DMS153 (cell line): ENCODE measurements at regions not wholly inside any gene's neighbourhood (a gene's known extent, or its start where the extent isn't known, plus 50 kb on each side); places are given as distances from the start of the nearest gene placed in this dataset.
"Not testable (repeated sequence)": the region's sequence is repeated elsewhere in the genome, so short reads cannot be mapped to it uniquely, and the experiment has no call there.

Experiments
- DNase-seq: peaks from one replicate; lab custom pipeline; 2025; lab: John Stamatoyannopoulos, UW

DNA sequence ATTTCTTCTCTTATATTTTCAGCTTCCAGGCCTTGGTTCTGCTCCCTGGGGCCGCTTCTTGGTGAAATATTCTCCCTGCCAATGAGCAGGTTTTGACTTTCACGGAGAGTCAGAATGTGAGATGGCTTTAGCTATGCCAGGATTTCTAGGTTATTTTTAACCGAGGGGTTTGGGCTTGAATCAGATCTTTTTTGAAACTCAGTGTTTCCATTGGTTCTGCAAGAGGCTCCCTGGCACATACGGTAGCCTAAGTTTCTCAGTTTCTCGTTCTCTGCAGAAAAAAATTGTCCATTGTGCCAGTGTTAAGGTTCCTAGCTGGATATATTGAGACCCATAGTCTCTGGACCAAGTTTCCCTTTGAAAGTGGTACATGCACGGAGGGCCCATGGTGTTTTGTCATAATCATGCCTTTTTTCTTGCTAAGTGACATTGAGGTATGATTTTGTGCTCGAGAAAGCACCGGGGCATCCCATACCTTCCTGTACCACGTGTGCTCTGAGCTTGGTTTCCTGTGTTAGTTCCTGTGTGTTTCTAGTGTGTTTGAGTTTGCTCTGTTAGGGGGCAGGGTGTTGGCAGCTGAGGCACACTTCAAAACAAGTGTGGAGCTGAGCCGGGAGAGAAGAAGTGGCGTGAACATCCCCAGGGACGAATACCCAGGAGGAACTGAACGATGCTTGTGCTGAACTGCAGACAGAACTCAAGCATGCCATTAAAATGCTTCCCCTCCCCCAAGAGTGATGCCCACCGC, 127.2 kb downstream of the HS3ST3B1 start:
- peak; percentile 6 for DNase-seq

DNA sequence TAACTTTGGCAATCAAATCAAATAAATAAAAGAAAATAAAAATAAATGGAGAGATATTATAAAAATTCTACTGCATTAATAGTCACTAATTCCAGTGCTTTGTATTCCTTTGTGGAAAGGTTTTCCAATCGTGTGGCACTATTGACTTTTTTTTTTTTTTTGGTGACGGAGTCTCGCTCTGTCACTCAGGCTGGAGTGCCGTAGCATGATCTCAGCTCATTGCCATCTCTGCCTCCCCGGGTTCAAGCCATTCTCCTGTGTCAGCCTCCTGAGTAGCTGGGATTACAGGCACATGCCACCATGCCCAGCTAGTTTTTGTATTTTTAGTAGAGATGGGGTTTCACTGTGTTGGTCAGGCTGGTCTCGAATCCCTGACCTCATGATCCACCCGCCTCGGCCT, 122.3 kb downstream of the HS3ST3B1 start:
- not testable (repeated sequence) for DNase-seq

DNA sequence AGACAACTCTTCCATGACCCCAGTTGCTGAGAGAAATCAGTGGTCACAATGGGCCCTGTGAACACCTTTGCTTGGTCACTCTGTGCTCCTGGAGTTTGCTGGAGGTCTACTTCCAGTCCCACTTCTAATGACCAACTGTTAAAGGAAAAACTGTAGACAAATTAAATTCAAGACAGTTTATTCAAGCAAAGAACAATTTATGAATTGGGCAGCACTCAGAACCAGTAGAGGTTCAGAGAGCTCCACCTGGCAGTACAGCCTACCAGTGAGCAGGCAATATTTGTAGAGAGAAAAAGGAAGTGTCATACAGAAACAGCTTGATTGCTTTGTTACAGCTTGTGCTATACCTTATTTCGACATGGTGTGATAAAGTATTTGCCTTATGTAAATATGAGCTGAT, 116.5 kb downstream of the HS3ST3B1 start:
- DNase-seq, result no peak

DNA sequence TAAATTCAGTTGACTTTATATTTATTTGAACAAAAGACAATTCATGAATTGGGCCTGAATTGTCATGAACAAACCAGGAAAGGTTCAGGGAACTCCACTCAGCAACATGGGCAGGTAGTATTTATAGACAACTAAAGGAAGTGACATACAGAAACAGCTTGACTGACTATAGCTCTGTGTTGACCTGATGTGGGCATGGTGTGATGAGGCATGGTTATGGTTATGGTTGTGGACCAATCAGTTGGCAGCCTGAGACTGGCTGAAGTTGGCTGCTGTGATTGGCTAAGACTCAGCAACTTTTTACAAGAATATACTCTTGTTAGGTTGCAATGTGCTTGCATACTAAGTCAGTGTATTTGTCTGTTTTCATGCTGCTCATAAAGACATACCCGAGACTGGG, 108.4 kb downstream of the HS3ST3B1 start:
- DNase-seq, result no peak

DNA sequence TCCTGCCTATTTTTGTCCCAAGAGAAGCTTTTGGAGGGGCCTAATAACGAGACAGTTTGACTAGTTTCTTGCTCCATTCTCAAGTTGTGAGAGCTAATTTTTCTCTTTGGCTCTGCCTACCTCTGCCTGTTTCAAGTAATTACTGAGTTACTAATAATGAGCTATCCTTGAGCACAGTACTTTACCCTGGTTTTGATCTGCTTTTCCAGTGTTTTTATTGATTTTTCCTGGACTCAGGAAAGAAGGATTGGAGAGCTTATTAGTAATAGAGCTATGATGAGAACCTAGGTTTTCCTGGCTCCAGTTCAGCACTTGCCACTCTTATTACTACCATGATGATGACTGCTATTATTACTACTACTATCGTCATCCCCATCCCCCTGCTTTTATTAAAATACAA, 106.7 kb downstream of the HS3ST3B1 start:
- DNase-seq, result no peak

DNA sequence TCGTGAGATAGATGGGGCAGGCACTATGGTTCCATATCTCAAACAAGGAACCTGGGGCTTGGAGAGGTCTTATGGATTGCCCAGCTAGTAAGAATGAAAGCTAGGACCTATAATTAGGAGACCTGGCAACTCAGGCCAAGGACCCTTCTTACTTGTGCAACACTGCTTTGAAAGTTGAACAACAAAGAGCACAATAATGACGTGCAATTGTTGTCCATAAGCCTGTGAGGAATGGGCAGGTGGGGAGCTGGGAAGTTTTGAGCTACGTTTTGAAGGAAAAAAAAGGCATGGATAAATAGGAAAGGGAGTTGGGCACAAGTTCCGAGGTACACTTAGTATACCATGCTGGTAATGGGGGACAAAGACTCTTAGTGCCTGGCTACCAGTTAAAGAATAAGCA, 104.3 kb downstream of the HS3ST3B1 start:
- DNase-seq, result no peak
